ENCODE measurements at regions not wholly inside any gene's neighbourhood (a gene's known extent, or its start where the extent isn't known, plus 50 kb on each side); places are given as distances from the start of the nearest gene placed in this dataset.
"Not testable (repeated sequence)": the region's sequence is repeated elsewhere in the genome, so short reads cannot be mapped to it uniquely, and the experiment has no call there.

DNA sequence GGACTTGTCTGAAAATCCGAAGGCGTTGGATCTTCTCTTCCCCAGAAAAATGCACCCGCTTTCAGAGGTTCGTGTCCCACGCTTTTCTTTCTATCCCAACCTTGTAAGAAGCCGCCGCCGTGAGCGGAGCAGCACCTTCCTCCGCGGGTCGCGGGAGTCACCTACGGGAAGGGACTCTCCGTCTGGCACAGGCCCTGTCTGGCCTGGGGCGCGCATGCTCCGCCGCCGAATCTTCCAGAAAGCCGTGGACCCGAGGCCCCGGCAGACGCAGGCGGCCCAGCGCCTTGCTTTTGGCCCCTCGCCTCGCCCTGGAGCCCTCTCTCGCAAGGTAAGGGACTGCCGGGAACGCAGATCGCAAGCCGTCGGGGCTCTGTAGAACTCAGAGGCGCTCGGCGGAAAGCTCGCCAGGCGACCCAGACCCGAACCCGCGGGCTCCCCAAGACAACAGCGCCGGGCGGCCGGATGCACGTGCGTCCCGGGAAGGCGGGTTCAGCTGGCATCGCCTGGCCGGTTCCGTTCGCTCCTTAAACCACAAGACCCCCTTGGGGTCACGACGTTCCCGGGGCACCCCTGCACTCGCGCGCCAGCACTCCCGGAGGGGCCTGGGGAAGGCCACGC is 4055.2 kb upstream of the TPTE start:
- H3K27me3 ChIP-seq (ENCODE audit: insufficient read depth); H3K79me2 ChIP-seq (replicated peaks; ENCODE audit: insufficient read depth); H3K4me2 ChIP-seq; H3F3A ChIP-seq (replicated peaks; ENCODE audit: low read depth); H3K9me2 ChIP-seq (ENCODE audit: insufficient read depth); H3K4me3 Mint-ChIP-seq; H3K36me3 ChIP-seq (ENCODE audit: insufficient read depth); H3K27ac Mint-ChIP-seq; H3K4me3 ChIP-seq; H3K27me3 Mint-ChIP-seq (ENCODE audit: insufficient read depth, low read depth, poor library complexity); H4K20me1 ChIP-seq (replicated peaks; ENCODE audit: insufficient read depth); H3K27ac ChIP-seq (ENCODE audit: low read depth); H3K9me3 Mint-ChIP-seq; H3K4me1 Mint-ChIP-seq; H3K4me1 ChIP-seq (ENCODE audit: insufficient read depth); H3K36me3 Mint-ChIP-seq (ENCODE audit: low read depth); DNase-seq (ENCODE audit: low spot score); H2AFZ ChIP-seq: not testable (repeated sequence)
- ATAC-seq, result peak; percentile 10

DNA sequence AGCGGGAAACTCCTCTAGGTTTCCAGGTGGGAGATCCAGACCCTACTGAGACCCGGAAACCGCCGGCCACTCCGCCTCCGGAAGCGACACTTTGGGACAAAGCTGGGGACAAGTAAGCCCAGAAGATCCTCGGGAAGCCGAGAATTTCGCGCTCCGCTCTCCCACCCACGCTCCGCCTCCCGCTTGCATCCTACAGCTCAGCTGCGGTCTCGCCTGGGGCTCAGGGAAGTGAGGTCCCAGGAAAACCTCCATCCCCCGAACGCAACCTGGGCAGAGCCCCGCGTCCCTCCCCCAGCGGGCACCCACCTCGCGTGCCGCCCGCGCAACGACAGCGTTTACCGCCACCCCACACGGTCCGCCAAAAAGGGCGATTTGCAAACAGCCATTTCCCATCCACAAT is 4054.7 kb upstream of the TPTE start:
- not testable (repeated sequence) for H3K4me1 ChIP-seq (ENCODE audit: insufficient read depth); H3K4me3 ChIP-seq; H3K36me3 ChIP-seq (ENCODE audit: insufficient read depth); H3K9me3 Mint-ChIP-seq; H3K36me3 Mint-ChIP-seq (ENCODE audit: low read depth); H3K27me3 ChIP-seq (ENCODE audit: insufficient read depth); H2AFZ ChIP-seq; H3K4me2 ChIP-seq; DNase-seq (ENCODE audit: low spot score); H4K20me1 ChIP-seq (replicated peaks; ENCODE audit: insufficient read depth); H3K4me3 Mint-ChIP-seq; H3K79me2 ChIP-seq (replicated peaks; ENCODE audit: insufficient read depth); H3K4me1 Mint-ChIP-seq; H3K27ac ChIP-seq (ENCODE audit: low read depth); H3F3A ChIP-seq (replicated peaks; ENCODE audit: low read depth); H3K27ac Mint-ChIP-seq; H3K27me3 Mint-ChIP-seq (ENCODE audit: insufficient read depth, low read depth, poor library complexity); H3K9me2 ChIP-seq (ENCODE audit: insufficient read depth)
- ATAC-seq, result peak; percentile 6

DNA sequence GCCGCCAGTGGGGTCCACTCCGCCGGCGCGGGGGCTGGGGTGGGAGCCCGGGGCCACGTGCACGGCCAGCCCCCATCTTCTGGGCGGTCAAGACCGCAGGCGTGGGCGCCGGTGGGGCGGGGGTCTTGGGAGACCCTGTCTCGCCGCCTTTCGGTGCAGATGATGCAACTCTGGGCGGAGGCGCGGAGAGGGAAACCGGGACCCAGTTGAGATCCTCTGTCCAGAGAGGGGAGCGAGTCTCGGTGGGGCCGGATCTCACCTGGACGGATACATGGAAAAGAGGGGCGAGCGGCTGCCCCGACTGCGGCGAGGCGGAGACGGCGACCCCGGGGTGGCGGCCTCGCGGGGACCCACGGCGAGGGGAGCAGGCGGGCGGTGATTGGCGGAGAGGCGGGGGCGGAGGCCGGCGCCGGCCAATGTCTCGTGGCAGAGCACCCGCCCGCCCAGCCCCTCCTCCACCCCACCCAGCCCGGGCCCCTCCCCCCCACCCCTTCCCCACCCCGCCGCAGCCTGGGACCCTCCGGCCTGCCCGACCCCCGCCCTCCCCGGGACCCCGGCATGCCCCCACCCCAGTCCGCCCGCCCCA is 4054.1 kb upstream of the TPTE start:
- not testable (repeated sequence) for H3F3A ChIP-seq (replicated peaks; ENCODE audit: low read depth); H3K36me3 Mint-ChIP-seq (ENCODE audit: low read depth); H3K36me3 ChIP-seq (ENCODE audit: insufficient read depth); H3K4me1 Mint-ChIP-seq; H3K27me3 ChIP-seq (ENCODE audit: insufficient read depth); DNase-seq (ENCODE audit: low spot score); H3K9me2 ChIP-seq (ENCODE audit: insufficient read depth); H3K4me2 ChIP-seq; H3K27me3 Mint-ChIP-seq (ENCODE audit: insufficient read depth, low read depth, poor library complexity); H2AFZ ChIP-seq; H3K9me3 Mint-ChIP-seq; H3K27ac Mint-ChIP-seq; H3K27ac ChIP-seq (ENCODE audit: low read depth); H3K4me3 Mint-ChIP-seq; H3K4me3 ChIP-seq; H4K20me1 ChIP-seq (replicated peaks; ENCODE audit: insufficient read depth); H3K4me1 ChIP-seq (ENCODE audit: insufficient read depth); H3K79me2 ChIP-seq (replicated peaks; ENCODE audit: insufficient read depth)
- peak; percentile 43 for ATAC-seq

DNA sequence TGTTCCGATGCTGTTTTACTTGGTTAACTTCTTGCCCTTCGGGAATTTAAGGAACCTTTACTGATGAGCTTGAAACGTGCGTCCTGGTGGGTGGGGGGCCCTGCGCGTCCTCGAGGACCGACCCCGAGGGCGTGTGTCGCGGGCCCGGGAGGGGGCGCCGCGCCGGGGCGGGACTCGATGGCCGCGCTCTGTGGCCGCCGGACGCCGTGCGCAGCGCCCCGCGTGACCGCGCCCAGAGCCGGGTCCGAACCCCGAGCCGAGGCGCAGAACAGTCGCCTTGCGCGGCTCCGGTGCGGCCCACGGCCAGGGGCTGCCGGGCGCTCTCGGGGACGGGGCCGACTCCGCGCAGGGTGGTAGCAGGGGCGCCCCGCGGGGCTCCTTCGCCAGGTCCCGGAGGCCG is 4053.5 kb upstream of the TPTE start:
- not testable (repeated sequence) for H3K4me1 Mint-ChIP-seq; H3K4me1 ChIP-seq (ENCODE audit: insufficient read depth); H3K79me2 ChIP-seq (replicated peaks; ENCODE audit: insufficient read depth); H3K36me3 ChIP-seq (ENCODE audit: insufficient read depth); H3K27ac ChIP-seq (ENCODE audit: low read depth); H3K9me3 Mint-ChIP-seq; H3K27me3 ChIP-seq (ENCODE audit: insufficient read depth); H3F3A ChIP-seq (replicated peaks; ENCODE audit: low read depth); H3K27ac Mint-ChIP-seq; H2AFZ ChIP-seq; H3K36me3 Mint-ChIP-seq (ENCODE audit: low read depth); H3K4me2 ChIP-seq; H3K4me3 ChIP-seq; H3K4me3 Mint-ChIP-seq; H3K9me2 ChIP-seq (ENCODE audit: insufficient read depth); H3K27me3 Mint-ChIP-seq (ENCODE audit: insufficient read depth, low read depth, poor library complexity); H4K20me1 ChIP-seq (replicated peaks; ENCODE audit: insufficient read depth); DNase-seq (ENCODE audit: low spot score)
- ATAC-seq, result peak; percentile 8; the same call in 2 of the 3 replicates

DNA sequence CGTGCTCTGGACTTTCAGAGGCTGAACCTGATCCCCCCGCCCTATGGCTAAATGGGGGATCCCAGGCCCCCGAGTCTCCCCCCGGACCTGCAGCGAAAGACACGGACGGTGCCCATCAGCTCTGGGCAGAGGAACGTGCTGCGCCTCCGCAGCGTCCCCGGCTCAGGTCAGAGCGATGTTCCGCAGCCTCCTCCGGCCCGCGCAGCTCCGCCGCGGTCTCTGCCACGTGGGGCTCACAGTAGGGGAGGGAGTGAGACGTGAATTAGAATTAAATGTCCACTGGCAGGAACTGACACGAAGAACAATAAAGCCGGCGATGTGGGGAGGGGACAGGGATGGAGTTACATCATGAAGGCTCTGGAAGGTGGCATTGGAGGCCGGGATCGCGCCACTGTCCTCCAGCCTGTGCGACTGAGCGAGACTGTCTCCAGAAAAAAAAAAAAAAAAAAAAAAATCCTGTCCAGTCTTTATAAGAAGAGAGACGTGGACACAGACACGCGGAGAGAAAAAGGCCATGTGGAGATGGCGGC is 4053.0 kb upstream of the TPTE start:
- not testable (repeated sequence) for H3K36me3 ChIP-seq (ENCODE audit: insufficient read depth); H3K36me3 Mint-ChIP-seq (ENCODE audit: low read depth); H3F3A ChIP-seq (replicated peaks; ENCODE audit: low read depth); H3K27ac Mint-ChIP-seq; H3K9me3 Mint-ChIP-seq; H3K27ac ChIP-seq (ENCODE audit: low read depth); H3K4me1 Mint-ChIP-seq; ATAC-seq; H4K20me1 ChIP-seq (replicated peaks; ENCODE audit: insufficient read depth); H2AFZ ChIP-seq; H3K27me3 Mint-ChIP-seq (ENCODE audit: insufficient read depth, low read depth, poor library complexity); H3K4me2 ChIP-seq; H3K27me3 ChIP-seq (ENCODE audit: insufficient read depth); H3K4me3 ChIP-seq; H3K4me1 ChIP-seq (ENCODE audit: insufficient read depth); DNase-seq (ENCODE audit: low spot score); H3K79me2 ChIP-seq (replicated peaks; ENCODE audit: insufficient read depth); H3K9me2 ChIP-seq (ENCODE audit: insufficient read depth); H3K4me3 Mint-ChIP-seq

DNA sequence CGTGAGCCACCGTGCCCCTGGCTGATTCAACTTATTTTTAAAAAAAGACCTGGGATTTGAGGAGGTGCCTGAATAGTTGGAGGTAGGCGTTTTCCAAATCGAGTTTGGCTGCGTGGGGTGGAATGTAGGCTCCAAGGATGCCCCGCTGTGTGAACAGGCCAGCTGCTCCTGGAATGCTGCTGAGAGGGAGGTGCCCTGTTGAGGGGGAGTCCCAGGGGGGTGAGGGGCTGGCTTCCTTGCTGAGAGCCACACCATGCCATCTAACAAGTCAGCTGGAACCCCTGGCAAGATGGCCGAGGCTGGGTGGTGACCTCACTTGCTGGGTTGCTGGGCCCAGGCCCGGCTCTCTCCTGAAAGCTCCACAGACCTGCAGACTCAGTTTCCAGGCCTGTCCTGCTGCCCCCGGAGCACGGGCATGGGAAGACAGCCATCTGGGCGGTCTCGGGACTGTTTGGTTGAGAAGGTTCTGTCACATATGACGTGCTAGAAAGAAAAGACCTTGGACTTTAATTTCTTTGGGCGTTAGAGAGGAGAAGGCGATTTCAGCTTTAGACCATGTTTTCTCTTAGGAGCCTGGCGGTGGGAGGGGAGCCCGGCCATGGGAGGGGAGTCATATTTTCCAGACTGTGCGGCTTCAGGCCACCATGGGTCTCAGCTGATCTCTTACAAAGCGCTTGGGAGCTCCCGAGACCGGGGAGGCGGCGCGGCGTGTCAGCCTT is 4047.0 kb upstream of the TPTE start:
- H3K27me3 ChIP-seq (ENCODE audit: insufficient read depth); H2AFZ ChIP-seq; H3K27me3 Mint-ChIP-seq (ENCODE audit: insufficient read depth, low read depth, poor library complexity); H3K36me3 Mint-ChIP-seq (ENCODE audit: low read depth); H3K4me3 ChIP-seq; H3F3A ChIP-seq (replicated peaks; ENCODE audit: low read depth); H3K4me3 Mint-ChIP-seq; H3K4me1 Mint-ChIP-seq; H3K27ac Mint-ChIP-seq; H3K36me3 ChIP-seq (ENCODE audit: insufficient read depth); H3K4me2 ChIP-seq; H4K20me1 ChIP-seq (replicated peaks; ENCODE audit: insufficient read depth); H3K27ac ChIP-seq (ENCODE audit: low read depth); DNase-seq (ENCODE audit: low spot score); H3K9me3 Mint-ChIP-seq; H3K9me2 ChIP-seq (ENCODE audit: insufficient read depth); H3K79me2 ChIP-seq (replicated peaks; ENCODE audit: insufficient read depth); H3K4me1 ChIP-seq (ENCODE audit: insufficient read depth): not testable (repeated sequence)
- ATAC-seq, result peak; percentile 36

All from GM23338 (cell line).